ENCODE measurements at regions not wholly inside any gene's neighbourhood (a gene's known extent, or its start where the extent isn't known, plus 50 kb on each side); places are given as distances from the start of the nearest gene placed in this dataset.

DNA sequence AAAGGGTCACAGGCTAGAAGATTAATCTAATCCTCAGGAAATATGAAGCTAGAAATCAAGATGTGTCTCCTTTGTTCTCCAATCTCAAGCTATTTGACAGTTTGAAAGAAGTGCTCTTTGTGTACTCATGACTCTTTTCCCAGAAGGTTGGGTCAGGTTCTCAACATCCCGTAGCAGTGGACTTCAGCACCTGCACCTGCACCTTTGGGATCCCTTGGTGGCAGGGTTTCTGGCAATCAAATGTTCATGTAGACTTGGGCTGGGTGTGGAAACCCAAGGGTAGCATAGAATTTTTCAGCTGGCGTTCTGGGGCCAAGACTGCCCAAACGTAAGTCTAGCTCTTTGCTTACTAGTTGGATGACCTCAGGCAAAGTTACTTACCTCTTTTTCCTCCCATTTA, 134.4 kb downstream of the ADRA2A start:
- no peak for TF ChIP-seq POLR2A (IDR thresholded peaks at IDR 0.05)
- TF ChIP-seq, protein P1, sequence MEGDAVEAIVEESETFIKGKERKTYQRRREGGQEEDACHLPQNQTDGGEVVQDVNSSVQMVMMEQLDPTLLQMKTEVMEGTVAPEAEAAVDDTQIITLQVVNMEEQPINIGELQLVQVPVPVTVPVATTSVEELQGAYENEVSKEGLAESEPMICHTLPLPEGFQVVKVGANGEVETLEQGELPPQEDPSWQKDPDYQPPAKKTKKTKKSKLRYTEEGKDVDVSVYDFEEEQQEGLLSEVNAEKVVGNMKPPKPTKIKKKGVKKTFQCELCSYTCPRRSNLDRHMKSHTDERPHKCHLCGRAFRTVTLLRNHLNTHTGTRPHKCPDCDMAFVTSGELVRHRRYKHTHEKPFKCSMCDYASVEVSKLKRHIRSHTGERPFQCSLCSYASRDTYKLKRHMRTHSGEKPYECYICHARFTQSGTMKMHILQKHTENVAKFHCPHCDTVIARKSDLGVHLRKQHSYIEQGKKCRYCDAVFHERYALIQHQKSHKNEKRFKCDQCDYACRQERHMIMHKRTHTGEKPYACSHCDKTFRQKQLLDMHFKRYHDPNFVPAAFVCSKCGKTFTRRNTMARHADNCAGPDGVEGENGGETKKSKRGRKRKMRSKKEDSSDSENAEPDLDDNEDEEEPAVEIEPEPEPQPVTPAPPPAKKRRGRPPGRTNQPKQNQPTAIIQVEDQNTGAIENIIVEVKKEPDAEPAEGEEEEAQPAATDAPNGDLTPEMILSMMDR (IDR thresholded peaks at IDR 0.05) = no peak
